Stimulated activated CD8-positive, alpha-beta memory T cell treated with anti-CD3 and anti-CD28 coated beads, Interleukin-15, amount 100 ng/mL, for 4 hours (primary cell): ENCODE measurements at regions not wholly inside any gene's neighbourhood (a gene's known extent, or its start where the extent isn't known, plus 50 kb on each side); places are given as distances from the start of the nearest gene placed in this dataset.

Experiments
- DNase-seq, 2 donors: peaks; one replicate each; pipeline ENCODE4 v3.0.0-alpha.2; 2020; ENCODE audit warnings: low read depth in 2 of 2

DNA sequence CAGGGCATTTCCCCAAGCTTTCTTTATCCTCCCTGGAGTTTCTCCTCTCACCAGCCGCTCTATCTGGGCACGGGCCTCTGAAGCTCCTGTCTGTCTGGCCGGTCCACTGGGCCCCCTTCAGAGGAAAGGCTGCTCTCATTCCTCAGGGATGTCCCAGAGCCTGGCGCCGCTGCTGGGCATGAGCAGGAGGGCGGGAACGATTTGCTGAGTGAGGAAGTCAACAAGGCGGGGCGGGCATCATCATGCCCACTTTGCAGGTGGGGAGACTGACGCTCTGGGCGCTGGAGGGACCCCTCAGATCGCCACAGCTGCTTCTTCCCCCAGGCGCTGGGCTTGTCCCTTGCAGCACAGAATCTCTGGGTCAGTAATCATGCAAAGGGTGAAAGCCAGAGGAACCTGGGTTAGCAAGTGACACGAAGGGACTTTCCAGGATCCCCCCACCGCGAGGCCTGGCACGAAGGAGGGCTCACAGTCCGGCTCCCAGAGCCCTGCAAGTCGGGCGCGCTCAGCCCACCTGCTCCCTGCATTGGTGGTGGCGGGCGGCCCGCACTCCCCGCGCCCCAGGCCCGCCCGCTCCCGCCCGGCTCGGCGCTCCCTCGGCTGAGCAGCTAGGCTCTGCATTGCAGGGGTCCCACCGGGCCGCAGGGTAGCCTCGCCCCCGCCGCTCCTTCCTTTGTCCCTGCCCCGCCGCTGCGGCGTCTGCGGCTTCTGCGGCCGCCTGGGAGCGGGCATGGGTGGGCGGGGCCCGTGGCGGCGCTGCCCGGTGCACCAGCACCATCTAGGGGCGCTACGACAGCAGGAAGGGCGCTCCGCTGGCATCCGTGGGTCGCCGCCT, 157.8 kb downstream of the CYRIA start:
- no peak for DNase-seq

DNA sequence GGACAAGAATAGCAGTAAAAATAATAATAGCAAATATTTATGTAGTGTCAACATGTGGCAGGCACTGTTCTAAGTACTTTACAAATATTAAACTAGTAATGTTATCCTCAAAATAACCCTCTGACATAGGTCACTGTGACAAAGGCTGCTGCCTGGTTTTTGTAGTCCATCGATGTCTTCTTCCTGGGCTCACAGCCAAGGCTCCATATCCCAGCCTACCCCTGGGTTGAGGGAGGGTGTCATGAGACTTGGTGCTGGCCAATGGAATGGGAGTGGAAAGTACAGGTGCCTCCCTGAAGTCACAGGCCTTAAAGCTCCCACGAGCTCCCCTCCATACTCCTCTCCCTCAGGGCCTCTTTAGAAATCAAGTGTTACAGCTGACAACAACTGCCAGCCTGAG, 159.3 kb downstream of the CYRIA start:
- DNase-seq = no peak

DNA sequence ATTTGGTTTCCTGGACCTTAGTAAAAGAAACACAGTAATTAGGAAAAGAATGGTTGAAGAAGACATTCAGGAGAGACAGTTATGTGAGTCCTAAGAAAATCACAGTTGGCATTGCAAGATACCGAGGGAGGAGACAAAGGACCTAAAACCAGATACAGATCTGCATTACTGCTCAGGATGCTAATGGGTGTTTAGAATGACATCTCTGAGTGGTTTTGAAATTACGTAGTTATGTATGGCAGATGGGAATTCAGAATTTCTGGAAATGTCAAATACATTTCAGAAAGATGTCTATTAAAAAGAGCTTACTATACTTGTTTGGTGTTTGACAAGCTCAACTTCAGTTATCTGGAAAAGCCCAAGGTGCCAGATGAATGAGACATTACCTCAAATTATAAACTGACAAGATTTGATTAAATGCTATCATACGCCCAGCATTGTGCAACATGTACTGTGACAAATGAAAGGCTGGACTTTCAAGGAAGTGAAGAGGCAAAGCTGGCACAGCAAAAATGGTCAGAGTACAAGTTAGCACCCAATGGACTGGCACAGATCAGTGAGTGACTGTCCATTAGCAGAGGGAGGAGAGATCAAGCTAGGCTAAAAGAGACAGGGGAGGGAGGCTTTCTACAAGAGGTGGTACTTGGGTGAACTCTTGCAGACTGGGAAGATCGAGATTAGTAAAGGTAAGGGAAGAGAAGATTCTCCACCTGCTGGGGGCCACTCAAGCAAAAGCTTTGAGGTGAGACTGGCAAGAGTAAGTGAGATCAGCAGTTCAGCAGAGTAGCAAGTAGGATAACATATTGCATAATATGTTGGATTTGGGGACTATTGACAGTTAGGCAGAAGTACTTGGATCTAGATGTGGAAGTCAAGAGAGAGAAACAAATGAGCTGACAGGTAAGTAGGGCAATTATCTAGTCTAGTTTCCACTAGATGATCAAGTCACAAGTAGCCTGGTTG, 168.9 kb downstream of the CYRIA start:
- no peak for DNase-seq

DNA sequence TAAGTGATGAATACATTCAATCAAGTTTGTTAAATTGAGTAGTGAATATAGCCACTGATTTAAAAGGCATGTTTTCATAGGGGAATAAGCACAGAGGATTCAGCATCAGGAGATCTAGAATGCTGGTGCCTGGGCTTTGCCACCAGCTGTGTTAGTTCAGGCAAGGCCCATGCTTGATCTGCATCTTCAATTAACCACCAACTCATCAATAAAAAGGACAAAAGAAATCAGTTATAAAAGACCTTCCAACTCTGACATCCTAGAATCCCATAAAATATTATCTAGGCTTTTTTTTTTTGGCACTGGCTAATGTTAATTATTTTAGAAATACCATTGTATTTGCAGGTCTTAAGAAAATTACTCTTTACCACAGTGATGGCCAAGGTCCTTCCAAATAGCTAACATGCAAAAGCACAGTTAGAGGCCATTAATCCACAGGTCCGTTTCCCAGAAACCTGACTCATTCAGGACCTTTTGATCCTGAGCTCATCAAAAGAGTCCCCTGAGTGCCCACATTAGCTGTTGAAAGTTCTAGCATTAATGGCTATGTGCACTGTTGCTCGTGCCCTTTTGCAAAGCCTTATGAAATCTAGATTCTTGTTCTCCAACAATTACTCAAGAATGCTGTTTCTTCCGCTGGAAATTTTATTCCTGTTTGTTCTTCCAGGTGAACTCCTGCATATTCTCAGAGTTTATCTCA, 170.0 kb downstream of the CYRIA start:
- DNase-seq = no peak

DNA sequence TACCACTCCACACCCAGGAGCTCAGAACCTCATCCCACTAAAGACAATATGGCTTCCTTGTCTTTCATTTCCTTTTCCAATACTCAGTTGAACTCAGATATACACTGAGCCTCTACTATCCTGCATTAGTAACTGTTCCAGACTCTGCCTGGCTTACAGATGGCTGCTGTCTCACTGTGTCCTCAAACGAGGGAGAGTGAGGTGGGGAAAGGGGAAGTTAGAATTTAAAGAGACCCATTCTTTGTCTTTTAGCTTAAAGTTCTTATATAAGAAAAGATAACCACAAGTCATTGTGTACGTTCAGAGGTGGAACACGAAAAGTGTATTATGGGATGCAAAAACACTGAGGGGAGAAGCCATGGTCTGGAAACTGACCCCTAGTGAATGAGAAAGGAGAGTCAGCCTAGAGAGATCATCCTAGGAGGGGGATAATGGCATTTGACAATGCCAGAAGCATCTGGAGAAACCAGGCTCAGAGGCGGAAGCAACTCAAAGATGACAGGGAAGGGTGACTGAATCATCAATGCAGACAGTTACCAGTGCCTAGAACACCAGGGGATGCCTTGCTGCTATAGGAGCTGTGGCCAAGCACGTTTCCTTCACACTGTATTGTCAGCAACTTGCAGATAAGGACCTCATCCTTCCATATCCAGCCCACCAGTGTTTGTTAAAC, 170.7 kb downstream of the CYRIA start:
- DNase-seq = no peak

DNA sequence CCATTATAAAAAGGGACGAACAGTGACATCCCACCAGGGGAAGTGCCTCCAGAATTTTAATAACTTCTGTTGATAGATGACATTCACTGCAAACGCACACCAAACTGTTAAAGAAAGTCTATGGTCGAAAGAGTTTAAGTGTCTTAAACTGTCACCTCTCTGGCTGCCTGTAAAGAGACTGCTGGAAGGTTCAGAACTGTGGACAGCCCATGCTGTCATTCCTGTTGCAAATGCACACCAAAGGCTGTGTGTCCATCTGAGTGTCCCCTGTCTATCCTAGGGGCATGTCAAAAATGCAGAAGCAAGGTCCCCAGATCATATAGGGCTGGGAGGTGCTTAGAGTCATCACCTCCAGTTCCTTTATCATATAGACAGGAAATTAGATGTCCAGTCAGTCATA, 171.8 kb downstream of the CYRIA start:
- DNase-seq = no peak

DNA sequence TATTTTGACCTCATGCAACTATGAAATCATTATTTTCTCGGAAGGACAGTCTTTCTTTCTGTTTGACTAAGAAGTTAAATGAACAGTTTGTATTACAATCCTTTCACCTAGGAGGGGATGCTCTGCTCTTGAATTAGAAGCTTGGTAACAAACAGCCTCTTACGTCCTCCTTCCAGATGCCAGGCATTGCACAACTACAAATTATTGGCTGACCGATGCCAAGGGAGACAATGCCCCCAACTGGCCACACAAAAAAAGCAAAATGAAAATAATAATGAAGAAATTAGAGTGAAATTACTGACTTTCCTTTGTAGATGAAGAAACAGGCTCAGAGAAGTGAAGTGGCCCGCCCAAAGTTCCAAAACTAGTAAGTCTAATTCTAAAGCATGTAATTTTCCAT, 177.9 kb downstream of the CYRIA start:
- no peak for DNase-seq

DNA sequence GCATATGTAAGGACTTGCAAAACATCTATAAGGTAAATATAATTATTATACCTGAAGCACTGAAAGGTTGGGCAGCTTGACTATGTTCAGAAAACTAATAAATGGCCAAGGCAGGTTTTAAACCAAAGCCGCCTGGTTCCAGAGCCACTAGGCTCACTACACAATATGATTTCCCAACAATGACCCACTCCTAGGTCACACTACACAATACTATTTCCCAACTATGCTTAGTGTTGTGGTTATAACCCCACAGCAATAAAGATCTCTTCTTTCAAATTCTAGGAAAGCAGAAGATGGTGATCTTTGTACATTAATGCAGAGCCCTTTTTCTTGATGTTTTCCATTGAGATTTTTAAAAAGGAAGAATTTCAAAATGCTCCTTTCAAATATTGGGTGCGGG, 180.4 kb downstream of the CYRIA start:
- no peak for DNase-seq

DNA sequence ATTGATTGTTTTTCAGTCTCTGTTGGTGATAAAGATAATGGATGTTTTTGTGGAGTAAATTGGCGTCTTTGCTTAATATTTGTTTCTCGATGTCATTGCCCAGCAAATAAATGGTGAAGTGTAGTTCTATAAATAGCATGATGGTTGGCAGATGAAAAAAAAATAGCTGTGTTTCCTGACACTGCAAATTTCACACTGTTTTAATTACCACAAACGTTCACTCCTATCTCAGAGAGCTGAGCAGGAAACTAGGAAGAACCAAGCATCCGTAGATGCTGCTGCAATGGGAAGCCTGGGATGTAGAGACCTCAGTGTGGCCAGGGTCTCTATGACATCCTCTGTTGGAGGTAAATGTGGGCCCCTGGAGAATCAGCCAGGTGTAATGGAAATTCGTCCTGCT, 183.2 kb downstream of the CYRIA start:
- DNase-seq = no peak

DNA sequence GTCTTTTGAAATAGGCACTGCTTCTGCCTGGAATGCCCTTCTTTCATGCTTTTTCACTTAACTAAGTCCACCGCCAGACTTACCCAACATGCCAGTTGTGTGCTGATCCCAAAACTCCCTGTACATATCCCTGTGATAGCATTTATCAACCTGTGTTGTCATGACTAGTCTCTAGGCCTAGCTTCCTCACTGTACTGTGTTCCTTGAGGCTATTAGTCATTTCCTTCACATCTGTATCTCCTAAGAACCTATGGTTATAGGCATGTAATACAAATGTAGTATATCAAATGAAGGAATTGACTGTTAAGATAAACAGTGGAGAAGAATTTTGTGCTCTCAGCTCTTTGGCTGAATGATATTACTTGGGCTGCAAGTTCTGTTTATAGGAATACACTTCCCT, 184.3 kb downstream of the CYRIA start:
- no peak for DNase-seq

DNA sequence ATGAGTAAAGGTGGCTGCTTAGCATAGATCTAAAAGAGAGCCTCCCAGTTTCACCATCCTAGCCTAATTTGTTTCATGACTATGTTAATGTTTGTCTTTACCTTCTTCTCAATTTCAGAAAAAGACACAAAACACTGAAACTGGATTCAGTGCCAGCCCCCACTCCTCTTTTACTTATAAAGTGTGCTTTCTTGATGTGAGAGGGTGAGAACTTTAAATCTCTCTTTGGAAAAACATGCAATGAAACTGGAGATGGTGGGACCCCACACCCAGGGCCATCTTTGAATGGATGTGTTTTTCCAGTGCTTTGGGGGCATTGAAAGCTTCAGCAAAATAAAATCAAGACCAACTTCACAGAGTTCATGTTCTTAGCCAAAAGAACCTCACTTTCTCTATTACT, 185.9 kb downstream of the CYRIA start:
- no peak for DNase-seq

DNA sequence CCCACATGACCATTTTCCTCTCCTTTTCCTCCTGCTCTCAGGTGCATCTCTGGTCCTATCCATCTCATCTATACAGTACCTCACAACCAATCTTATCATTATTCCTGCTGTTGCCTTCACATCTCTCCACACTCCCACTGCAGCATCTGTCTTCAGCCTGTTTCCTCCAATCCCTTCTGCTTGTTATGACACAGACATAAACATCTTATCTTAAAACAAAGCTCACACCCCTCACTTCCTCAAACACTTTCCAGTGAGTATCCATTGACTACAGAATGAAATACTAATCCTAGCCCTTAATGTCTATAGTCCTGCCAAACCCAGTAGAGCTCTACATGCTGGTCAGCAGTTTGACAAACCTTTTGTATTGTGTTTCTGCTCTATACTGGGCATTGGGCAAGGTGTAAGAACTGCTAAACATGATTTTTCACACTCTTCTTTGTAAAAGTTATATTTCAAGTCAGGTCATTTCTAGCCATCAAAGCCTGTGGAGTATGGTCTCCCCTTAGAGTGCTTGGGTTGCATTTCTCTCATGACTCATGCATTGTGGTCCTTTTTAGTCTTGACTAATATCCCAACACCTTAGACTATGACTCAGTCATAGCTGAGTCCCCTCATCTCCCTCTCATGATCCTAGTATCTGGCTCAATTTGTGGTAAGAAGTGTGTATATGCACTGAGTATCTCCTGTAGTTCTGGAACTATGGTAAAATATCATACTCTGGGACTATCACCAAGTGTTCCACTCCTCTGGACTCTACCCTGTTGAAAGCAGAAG, 187.0 kb downstream of the CYRIA start:
- no peak for DNase-seq

DNA sequence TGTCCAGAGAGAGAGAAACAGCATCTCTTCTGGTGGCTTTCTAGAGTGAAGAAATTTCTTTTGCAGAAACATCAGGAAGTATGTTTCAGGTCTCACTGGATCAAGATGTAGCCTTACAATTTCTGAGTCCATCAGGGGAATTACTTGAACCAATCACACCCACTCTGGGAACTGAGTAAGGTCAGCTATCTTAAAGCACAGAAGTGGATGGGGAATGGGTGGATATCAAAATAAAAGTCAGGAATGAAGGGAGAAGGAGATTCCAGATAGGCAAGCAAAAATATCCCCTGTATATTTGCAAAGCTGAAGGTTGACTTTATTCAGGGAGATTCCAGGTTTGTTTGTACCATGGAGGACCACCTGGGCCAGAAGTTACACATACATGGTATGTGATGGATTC, 188.0 kb downstream of the CYRIA start:
- no peak for DNase-seq

DNA sequence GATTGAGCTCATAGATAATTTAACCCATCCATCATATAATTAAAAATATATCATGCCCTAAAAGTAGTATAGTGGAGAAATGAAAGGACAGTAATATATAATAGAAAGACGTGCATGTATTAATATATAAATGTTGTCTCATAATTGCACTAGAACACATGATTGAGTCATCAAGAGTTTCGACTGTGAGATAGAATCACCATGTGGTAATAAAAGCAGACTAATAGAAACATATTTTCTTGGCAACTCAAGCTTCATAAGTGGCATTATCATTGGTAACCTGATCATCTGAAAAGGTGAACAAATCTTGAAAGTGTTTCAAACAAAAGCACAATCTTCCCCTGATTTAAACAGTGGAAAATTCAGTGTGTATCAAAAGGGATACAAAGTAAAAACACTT, 188.8 kb downstream of the CYRIA start:
- no peak for DNase-seq

DNA sequence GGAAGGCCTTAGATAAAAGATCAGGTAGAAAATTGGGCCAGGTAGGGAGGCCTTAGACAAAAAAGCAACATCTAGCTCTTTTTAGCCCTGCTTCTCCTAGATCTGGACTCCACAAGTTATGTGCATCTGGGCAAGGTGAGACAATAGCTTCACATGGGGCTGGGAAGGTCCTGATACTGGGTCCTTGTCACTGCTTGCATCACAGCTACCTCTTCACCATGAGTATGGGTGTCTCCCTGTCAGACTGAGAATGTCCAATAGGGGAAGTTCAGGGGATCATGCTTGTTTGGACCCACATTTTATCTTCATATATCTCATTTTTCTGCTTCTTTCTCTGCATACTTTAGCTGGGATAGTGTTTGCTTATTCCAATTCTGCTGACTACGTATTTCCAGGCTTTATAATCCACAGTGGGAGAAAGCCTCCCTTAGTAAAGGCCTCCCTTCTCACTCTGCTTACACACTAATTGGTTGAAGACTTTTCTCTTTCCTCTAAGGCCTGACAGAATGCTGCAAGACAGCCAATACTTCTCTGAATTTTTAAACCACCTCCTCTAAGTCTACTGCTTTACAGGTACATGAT, 189.6 kb downstream of the CYRIA start:
- DNase-seq = no peak

DNA sequence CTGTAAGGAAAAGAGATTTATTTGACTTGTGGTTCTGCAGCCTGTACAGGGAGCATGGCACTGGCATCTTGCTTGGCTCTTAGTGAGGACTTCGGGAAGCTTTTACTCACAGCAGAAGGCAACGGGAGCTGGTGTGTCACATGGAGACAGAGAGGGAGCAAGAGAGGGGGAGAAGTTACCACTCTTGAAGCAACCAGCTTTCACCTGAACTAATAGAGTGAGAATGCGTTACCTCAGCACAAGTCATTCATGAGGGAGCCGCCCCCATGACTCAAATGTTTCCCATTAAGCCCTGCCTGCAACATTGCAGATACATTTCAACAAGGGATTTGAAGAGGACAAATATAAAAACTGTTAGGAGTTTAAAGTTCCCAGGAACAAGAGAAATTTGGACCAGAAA, 190.0 kb downstream of the CYRIA start:
- no peak for DNase-seq

DNA sequence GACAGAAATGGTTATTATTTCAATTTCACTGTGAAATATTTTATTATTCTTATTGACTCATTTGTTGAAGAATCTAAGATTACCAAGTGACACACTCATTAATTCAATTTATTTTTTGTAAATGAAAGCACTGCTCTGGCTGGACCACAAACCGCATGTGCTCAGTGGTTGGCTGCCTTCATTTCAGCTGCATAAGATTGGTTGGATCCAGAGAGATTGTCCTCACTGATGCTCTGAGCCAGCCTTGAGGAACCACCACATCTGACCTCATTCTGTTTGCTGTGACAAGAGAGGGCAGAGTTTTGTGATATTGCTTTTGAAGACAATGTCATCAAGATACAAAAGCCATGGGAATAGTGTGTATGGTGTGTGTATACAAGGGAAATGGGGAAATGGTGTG, 192.1 kb downstream of the CYRIA start:
- no peak for DNase-seq

DNA sequence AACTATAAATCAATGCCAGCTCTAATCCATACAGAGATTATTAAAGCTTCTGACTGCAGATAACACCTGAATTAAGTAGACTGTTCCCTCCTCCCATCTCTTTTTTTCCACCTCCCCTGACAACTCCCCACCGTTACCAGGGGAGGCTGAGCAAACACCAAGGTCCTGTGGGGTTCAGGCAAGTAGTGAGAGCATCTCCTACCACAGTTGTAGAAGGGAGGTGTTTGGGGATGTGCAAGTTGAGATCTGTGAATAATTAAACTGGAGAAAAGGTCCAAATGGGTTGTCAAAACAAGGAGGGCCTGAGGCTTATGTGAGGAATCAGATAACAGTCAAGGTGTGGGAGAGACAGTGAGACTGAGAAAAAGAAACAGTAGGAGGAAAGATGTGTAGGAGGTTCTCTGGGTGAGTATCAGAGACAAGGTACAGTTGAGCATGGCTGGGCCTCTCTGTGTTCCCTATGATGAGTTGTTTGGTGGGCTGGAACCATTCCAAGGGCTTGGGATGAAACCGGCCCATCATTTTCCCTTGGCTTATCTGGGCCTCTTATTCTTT, 194.6 kb downstream of the CYRIA start:
- DNase-seq = no peak

DNA sequence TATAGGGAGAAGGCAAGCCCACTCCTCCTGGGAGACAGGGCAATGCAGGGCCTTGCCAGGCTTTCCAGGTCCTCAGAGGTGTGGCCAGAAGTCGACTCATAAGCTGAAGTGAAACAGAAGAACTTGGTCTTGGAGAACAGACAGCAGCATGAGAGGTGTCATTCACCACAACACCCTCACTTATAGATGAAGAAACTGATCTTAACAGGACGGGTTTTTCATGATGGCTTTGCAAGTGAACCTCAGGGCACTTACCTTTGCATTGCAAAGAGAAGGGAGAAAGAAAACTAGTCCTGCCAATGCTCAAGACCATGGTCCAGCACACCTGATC, 198.8 kb downstream of the CYRIA start:
- DNase-seq = no peak

DNA sequence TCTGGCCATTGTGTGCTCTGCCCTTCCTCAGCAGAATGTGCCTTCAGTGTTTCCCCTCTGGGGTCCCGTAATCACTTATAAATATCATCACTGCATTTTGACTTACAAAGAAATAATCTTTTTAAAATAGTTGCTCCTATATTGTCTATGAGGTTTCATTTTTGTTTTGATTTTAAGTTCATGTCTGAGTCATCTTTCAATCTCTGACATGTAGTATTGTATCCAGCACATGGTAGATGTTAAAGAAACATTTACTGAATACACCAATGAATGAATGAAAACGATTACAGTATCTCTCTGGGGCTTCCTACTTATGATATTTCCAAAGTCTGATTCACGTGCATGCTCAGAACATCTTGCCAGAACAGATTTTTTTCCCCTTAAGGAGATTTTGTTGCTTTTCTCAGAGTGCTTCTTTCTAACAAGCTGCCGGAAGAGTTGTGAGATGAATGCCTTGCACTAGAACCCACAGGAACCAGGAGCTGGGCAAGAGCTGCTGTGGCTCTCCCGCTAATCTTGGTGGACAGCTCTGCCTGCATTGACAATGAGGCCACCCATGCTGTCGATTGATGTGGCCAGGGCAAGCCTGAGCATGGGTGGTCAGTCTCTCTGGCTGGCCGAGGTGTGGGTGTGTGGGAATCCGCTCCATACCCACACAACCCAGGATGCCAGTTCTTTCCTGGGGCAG, 199.4 kb downstream of the CYRIA start:
- DNase-seq = no peak
